K562 (cell line): ENCODE measurements at regions not wholly inside any gene's neighbourhood (a gene's known extent, or its start where the extent isn't known, plus 50 kb on each side); places are given as distances from the start of the nearest gene placed in this dataset.
A peak's percentile ranks its signal among the peaks of the same experiment; 100 is the strongest.

ENCODE experiments used
- ATAC-seq: fragments of 200-7000 bp; cut with Tn5 transposase; 3 replicates; pipeline ENCODE4 v1.9.1; 2020; ENCODE audit warnings: moderate library complexity
- BruUV-seq: library from RNA; stranded (reverse); fragments of 400-500 nt; replicated peaks from 2 replicates; lab custom pipeline; 2021; lab: Mats Ljungman, UMichigan
- CTCF ChIA-PET: fragments of 300-600 bp; formaldehyde crosslinking; extraction: SDS; loops from one replicate; lab custom pipeline; 2021; ENCODE audit warnings: low intra/inter-chr PET ratio; lab: Yijun Ruan, JAX
- POLR2A ChIA-PET: fragments of 300-600, 350-650 bp; sonication (Branson Sonifier 250); formaldehyde crosslinking; extraction: SDS; loops from one replicate; lab custom pipeline; 2021; ENCODE audit warnings: antibody characterized with exemption, inconsistent platforms; lab: Yijun Ruan, JAX
- DNase-seq, 4 experiments: peaks; one replicate each; pipeline versions ENCODE4 v3.0.0 to v3.0.0-alpha.2; 2011 to 2018; ENCODE audit warnings: low spot score in 3 of 4, mixed read lengths in 3 of 4; ENCODE audit errors: extremely low read depth in 1 of 4
- FAIRE-seq: peaks from 2 replicates; lab custom pipeline; 2011; peaks lifted over from hg19 to GRCh38; lab: Jason Lieb, UNC
- H2AFZ ChIP-seq: 2 replicates; pipeline ENCODE4 v1.6.0; 2011; ENCODE audit warnings: low read depth, low read length, control low read depth, inconsistent platforms
- H3K27ac ChIP-seq: fragments of 200-600 bp; 3 replicates; pipeline ENCODE4 v1.8.0; 2011; ENCODE audit warnings: low read depth, mild to moderate bottlenecking, control low read depth, inconsistent platforms, low read length, moderate library complexity, mixed read lengths; ENCODE audit errors: extremely low read depth
- H3K27me3 ChIP-seq, 2 experiments: fragments of 300-600 bp in 1 of 2; 2 replicates in 1 of 2; 3 replicates in 1 of 2; pipeline versions ENCODE4 v1.6.0 to v1.8.0; 2011; ENCODE audit warnings: inconsistent platforms in 2 of 2, low read length in 2 of 2, mild to moderate bottlenecking in 1 of 2, mixed read lengths in 1 of 2, moderate library complexity in 1 of 2; ENCODE audit not compliant: control insufficient read depth in 2 of 2, insufficient read depth in 2 of 2
- H3K36me3 ChIP-seq: fragments of 300-600 bp; 3 replicates; pipeline ENCODE4 v1.8.0; 2011; ENCODE audit warnings: mild to moderate bottlenecking, low read length, inconsistent platforms; ENCODE audit not compliant: control insufficient read depth, insufficient read depth
- H3K4me1 ChIP-seq, 2 experiments: fragments of 200-600 bp in 1 of 2; replicated peaks in 1 of 2; 2 replicates in 1 of 2; 3 replicates in 1 of 2; pipeline versions ENCODE4 v1.5.1 to v1.8.0; 2011; ENCODE audit warnings: inconsistent platforms in 2 of 2, low read length in 2 of 2, mild to moderate bottlenecking in 1 of 2, mixed read lengths in 1 of 2, moderate library complexity in 1 of 2; ENCODE audit not compliant: control insufficient read depth in 2 of 2, insufficient read depth in 2 of 2
- H3K4me2 ChIP-seq: 2 replicates; pipeline ENCODE4 v1.6.1; 2011; ENCODE audit warnings: low read length, control low read depth, inconsistent platforms, mixed read lengths; ENCODE audit not compliant: insufficient read depth
- H3K4me3 ChIP-seq: fragments of 200-600 bp; sonication (generic), shearing (Covaris generic); 2 replicates; pipeline ENCODE4 v1.5.1; 2016; ENCODE audit warnings: control low read depth, inconsistent platforms
- H3K79me2 ChIP-seq: fragments of 200-600 bp; 3 replicates; pipeline ENCODE4 v1.8.0; 2011; ENCODE audit warnings: low read length, inconsistent platforms; ENCODE audit not compliant: control insufficient read depth, insufficient read depth
- H3K9ac ChIP-seq, 2 experiments: 2 replicates each; pipeline versions ENCODE4 v1.6.0 to v1.6.1; 2011; ENCODE audit warnings: low read depth in 2 of 2, low read length in 2 of 2, control low read depth in 1 of 2, inconsistent platforms in 1 of 2, mild to moderate bottlenecking in 1 of 2, mixed read lengths in 1 of 2; ENCODE audit not compliant: insufficient read depth in 1 of 2
- H3K9me1 ChIP-seq: one replicate; pipeline ENCODE4 v1.6.0; 2011; ENCODE audit warnings: inconsistent platforms, mild to moderate bottlenecking, low read length, moderate library complexity; ENCODE audit not compliant: control insufficient read depth, insufficient read depth
- H3K9me3 ChIP-seq: replicated peaks from 2 replicates; pipeline ENCODE4 v1.5.1; 2011; ENCODE audit warnings: low read depth, low read length, inconsistent platforms; ENCODE audit not compliant: control insufficient read depth, insufficient read depth
- H4K20me1 ChIP-seq: replicated peaks from 2 replicates; pipeline ENCODE4 v1.6.1; 2011; ENCODE audit warnings: low read length, inconsistent platforms, mixed read lengths; ENCODE audit not compliant: control insufficient read depth, insufficient read depth
- ARID1B ChIP-seq: fragments of 450-650 bp; IDR thresholded peaks from 2 replicates; pipeline ENCODE4 v1.6.1; 2016; ENCODE audit warnings: antibody characterized with exemption, mild to moderate bottlenecking, inconsistent platforms
- CEBPB ChIP-seq: fragments of 450-650 bp; IDR thresholded peaks from 2 replicates; pipeline ENCODE4 v1.6.1; 2016; ENCODE audit warnings: missing genetic modification characterization, missing compliant biosample characterization
- CEBPG ChIP-seq, 3 experiments: fragments of 200-800 bp in 1 of 3; sonication (Bioruptor generic) in 1 of 3; sonication (generic) in 1 of 3; formaldehyde crosslinking in 1 of 3; IDR thresholded peaks in 2 of 3; conservative IDR thresholded peaks in 1 of 3; 2 replicates each; pipeline versions ENCODE4 v1.6.1 to v1.8.0; 2016 to 2022; ENCODE audit warnings: missing compliant biosample characterization in 2 of 3, missing genetic modification characterization in 2 of 3, mild to moderate bottlenecking in 1 of 3, missing genetic modification reagents in 1 of 3
- FOSL1 ChIP-seq: fragments of 200-800 bp; sonication (Bioruptor generic); conservative IDR thresholded peaks from 2 replicates; pipeline ENCODE4 v1.6.1; 2016; ENCODE audit warnings: missing genetic modification characterization, missing compliant biosample characterization
- JUN ChIP-seq, 2 experiments: sonication (generic) in 1 of 2; formaldehyde crosslinking in 1 of 2; IDR thresholded peaks; 2 replicates each; pipeline versions ENCODE4 v1.6.1 to v1.8.0; 2012 to 2022; ENCODE audit warnings: borderline replicate concordance in 2 of 2, mild to moderate bottlenecking in 2 of 2, improper control_type of control experiment in 1 of 2, low read depth in 1 of 2, low read length in 1 of 2, missing genetic modification reagents in 1 of 2
- JUNB ChIP-seq: fragments of 450-650 bp; formaldehyde crosslinking; conservative IDR thresholded peaks from 2 replicates; pipeline ENCODE4 v1.4.0; 2020; ENCODE audit warnings: mild to moderate bottlenecking
- JUND ChIP-seq, 2 experiments: IDR thresholded peaks; 2 replicates in 1 of 2; 3 replicates in 1 of 2; pipeline ENCODE4 v1.6.1; 2011; ENCODE audit warnings: borderline replicate concordance in 2 of 2, low read depth in 2 of 2, low read length in 2 of 2, improper control_type of control experiment in 1 of 2, missing biosample characterization in 1 of 2, missing genetic modification characterization in 1 of 2, missing genetic modification reagents in 1 of 2
- TRIM24 ChIP-seq, 2 experiments: fragments of 450-650 bp; IDR thresholded peaks; 2 replicates each; pipeline ENCODE4 v1.6.1; 2016
- WHSC1 ChIP-seq: IDR thresholded peaks from one replicate; pipeline ENCODE4 v1.6.1; 2012; ENCODE audit warnings: low read length, control low read depth, inconsistent platforms
- ZBTB8A ChIP-seq: fragments of 450-650 bp; IDR thresholded peaks from 2 replicates; pipeline ENCODE4 v1.6.1; 2018; ENCODE audit warnings: mild to moderate bottlenecking, moderate library complexity; ENCODE audit not compliant: partially characterized antibody
- WGBS: fragments of 100-300 bp; shearing (Covaris generic); methylation state at CpG from one replicate; pipeline ENCODE4 v1.1.6; 2016; ENCODE audit warnings: low coverage, mixed read lengths; ENCODE audit not compliant: insufficient coverage; ENCODE audit errors: missing lambda C conversion rate; 5-methylcytosine and 5-hydroxymethylcytosine counted together
- in situ Hi-C: fragments of 300-500 bp; cut with MboI; formaldehyde crosslinking; loops from 4 replicates; pipeline ENCODE4 v1.15.0; 2018; ENCODE audit warnings: inconsistent platforms, mixed read lengths
- intact Hi-C: fragments of 100-400 bp; cut with micrococcal nuclease; formaldehyde crosslinking; loops from 2 replicates; pipeline ENCODE4 v1.14.2; 2022
- TF ChIP-seq, protein P1 (sequence below), 2 experiments: fragments of 450-650 bp in 1 of 2; sonication (generic) in 1 of 2; formaldehyde crosslinking in 1 of 2; IDR thresholded peaks in 1 of 2; conservative IDR thresholded peaks in 1 of 2; 2 replicates each; pipeline versions ENCODE4 v1.6.1 to v1.8.1; 2016 to 2023; ENCODE audit warnings: mild to moderate bottlenecking in 2 of 2, moderate library complexity in 2 of 2, inconsistent platforms in 1 of 2, missing genetic modification reagents in 1 of 2
- TF ChIP-seq, protein P2 (sequence below): fragments of 450-650 bp; IDR thresholded peaks from 2 replicates; pipeline ENCODE4 v1.6.1; 2016; ENCODE audit warnings: antibody characterized with exemption

DNA sequence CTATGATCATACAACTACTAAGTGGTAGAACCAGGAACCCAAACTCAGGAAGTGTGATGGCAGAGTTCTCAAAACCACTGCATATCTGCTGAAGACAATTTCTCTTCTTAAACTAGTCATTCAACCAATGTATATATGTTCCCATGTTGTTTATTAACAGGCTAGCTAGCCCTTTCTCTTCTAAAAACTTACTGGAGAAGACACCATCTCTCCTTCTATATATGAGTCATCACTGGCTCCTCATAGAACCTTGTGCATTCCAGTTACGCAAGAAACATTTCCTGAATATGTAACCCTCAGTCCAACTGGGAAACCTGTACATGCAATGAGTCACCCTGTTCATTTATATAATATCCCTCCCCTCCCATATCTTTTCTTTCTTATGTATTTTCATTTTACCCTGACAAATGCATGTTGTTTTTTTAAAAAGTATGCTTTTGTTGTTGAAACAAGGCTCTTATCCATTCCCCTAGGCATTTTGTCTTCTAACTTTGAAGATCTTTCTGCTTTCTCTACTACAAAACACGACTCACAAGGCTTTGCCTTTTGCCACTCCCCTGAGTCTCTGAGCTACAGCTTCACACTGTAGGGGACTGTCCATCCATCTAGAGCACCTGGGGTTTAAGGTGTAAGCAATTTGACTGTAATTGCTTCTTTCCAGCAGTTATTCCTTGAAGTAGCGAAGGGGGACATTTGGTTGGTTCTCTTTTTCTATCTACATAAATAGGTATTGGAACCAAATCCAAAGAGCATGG, 119.5 kb downstream of the ANXA1 start:
- 29% methylated on average over 3 of the region's 3 CpGs for WGBS
- Histone ChIP-seq H3K9me3 (no peaks in the 10 kb centered on the region), H2AFZ (peak overlapping the region; percentile 32; the same call in 1 of the 2 replicates), H3K4me1 (no peaks in the 10 kb centered on the region), H3K27me3 (no peaks in the 10 kb centered on the region), H3K27ac (no peak overlapping the region), H3K9ac (no peak overlapping the region), H4K20me1 (no peaks in the 10 kb centered on the region), H3K4me2 (no peak overlapping the region), H3K4me3 (no peak overlapping the region), H3K36me3 (no peaks in the 10 kb centered on the region), H3K9me1 (no peaks in the 10 kb centered on the region), H3K79me2 (no peaks in the 10 kb centered on the region)
- CTCF ChIA-PET = interaction anchor here (0.6 kb wide), 1 partner anchor 1162 kb away, joined by 3 read pairs; no protein-coding TSS in a partner anchor
- no TSS peak for BruUV-seq
- DNase-seq (peak in 1 of 4 experiments; percentile 12), ATAC-seq (no peak), FAIRE-seq (no peak)
- TF ChIP-seq CEBPB (tag) (peak; percentile 48), WHSC1 (no peak), CEBPG (CRISPR knock-in tag; IDR thresholded peaks at IDR 0.05) (no peak), CEBPG (tag; conservative IDR thresholded peaks at IDR 0.05 in 1 of 2, IDR thresholded peaks at IDR 0.05 in 1 of 2) (peak in 1 of 2 experiments; percentile 72; a peak in 2 of 4 replicates), FOSL1 (tag) (peak; percentile 69), JUN (IDR thresholded peaks at IDR 0.05; ENCODE audit: borderline replicate concordance, low read depth, low read length) (peak; percentile 63; the same call in 1 of the 2 replicates), JUN (CRISPR knock-in tag; IDR thresholded peaks at IDR 0.05; ENCODE audit: borderline replicate concordance) (no peak), ARID1B (peak; percentile 10; the same call in 1 of the 2 replicates), JUNB (CRISPR knock-in tag) (peak; percentile 62; the same call in 1 of the 2 replicates), ZBTB8A (no peak), JUND (IDR thresholded peaks at IDR 0.05; ENCODE audit: borderline replicate concordance, low read depth, low read length) (peak; percentile 84), JUND (tag; IDR thresholded peaks at IDR 0.05; ENCODE audit: borderline replicate concordance, low read depth, low read length) (peak; percentile 74; the same call in 2 of the 3 replicates), TRIM24 (IDR thresholded peaks at IDR 0.05) (peak in 1 of 2 experiments; percentile 36; a peak in 1 of 4 replicates)
- TF ChIP-seq, protein P1, sequence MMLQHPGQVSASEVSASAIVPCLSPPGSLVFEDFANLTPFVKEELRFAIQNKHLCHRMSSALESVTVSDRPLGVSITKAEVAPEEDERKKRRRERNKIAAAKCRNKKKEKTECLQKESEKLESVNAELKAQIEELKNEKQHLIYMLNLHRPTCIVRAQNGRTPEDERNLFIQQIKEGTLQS (IDR thresholded peaks at IDR 0.05) = peak; percentile 87
- TF ChIP-seq, protein P1 (CRISPR knock-in tag; conservative IDR thresholded peaks at IDR 0.05) = no peak
- TF ChIP-seq, protein P2, sequence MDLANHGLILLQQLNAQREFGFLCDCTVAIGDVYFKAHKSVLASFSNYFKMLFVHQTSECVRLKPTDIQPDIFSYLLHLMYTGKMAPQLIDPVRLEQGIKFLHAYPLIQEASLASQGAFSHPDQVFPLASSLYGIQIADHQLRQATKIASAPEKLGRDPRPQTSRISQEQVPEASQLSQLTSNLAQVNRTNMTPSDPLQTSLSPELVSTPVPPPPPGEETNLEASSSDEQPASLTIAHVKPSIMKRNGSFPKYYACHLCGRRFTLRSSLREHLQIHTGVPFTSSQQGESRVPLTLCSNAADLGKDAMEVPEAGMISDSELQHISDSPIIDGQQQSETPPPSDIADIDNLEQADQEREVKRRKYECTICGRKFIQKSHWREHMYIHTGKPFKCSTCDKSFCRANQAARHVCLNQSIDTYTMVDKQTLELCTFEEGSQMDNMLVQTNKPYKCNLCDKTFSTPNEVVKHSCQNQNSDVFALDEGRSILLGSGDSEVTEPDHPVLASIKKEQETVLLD = no peak
- in situ Hi-C loops (no loop called here), intact Hi-C loops (no loop called here)
- POLR2A ChIA-PET = no interaction called here
